ENCODE measurements at regions not wholly inside any gene's neighbourhood (a gene's known extent, or its start where the extent isn't known, plus 50 kb on each side); places are given as distances from the start of the nearest gene placed in this dataset.

GRCh38 chr2:154589514-154589913 is 109.0 kb upstream of the KCNJ3 start:
- ATAC-seq (no peak), DNase-seq (ENCODE audit: low read depth, low spot score) (no peak)
- H3K36me3 ChIP-seq (ENCODE audit: control insufficient read depth, insufficient read depth, low read length): no peaks in the 10 kb centered on the region
- no peaks in the 10 kb centered on the region for H3K27me3 ChIP-seq (ENCODE audit: control insufficient read depth, insufficient read depth, low read length)
- H3K4me1 ChIP-seq (ENCODE audit: control insufficient read depth, insufficient read depth, low read length): no peaks in the 10 kb centered on the region
- no peak overlapping the region for H3K27ac ChIP-seq (ENCODE audit: low read length)
- H3K4me3 ChIP-seq (ENCODE audit: low read depth in 2 of 2, low read length in 2 of 2): no peak overlapping the region
- TF ChIP-seq, protein P1, sequence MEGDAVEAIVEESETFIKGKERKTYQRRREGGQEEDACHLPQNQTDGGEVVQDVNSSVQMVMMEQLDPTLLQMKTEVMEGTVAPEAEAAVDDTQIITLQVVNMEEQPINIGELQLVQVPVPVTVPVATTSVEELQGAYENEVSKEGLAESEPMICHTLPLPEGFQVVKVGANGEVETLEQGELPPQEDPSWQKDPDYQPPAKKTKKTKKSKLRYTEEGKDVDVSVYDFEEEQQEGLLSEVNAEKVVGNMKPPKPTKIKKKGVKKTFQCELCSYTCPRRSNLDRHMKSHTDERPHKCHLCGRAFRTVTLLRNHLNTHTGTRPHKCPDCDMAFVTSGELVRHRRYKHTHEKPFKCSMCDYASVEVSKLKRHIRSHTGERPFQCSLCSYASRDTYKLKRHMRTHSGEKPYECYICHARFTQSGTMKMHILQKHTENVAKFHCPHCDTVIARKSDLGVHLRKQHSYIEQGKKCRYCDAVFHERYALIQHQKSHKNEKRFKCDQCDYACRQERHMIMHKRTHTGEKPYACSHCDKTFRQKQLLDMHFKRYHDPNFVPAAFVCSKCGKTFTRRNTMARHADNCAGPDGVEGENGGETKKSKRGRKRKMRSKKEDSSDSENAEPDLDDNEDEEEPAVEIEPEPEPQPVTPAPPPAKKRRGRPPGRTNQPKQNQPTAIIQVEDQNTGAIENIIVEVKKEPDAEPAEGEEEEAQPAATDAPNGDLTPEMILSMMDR (IDR thresholded peaks at IDR 0.05): no peak
- TF ChIP-seq POLR2AphosphoS5 (IDR thresholded peaks at IDR 0.05; ENCODE audit: low read depth, low read length): no peak
- no peak for TF ChIP-seq REST (IDR thresholded peaks at IDR 0.05; ENCODE audit: insufficient read depth in 1 of 2, low read depth in 2 of 2, low read length in 1 of 2)
- no peak for TF ChIP-seq SIN3A (IDR thresholded peaks at IDR 0.05; ENCODE audit: borderline replicate concordance, insufficient read depth, low read depth, low read length)
- no peak for TF ChIP-seq TCF7L2 (IDR thresholded peaks at IDR 0.05; ENCODE audit: low read depth, low read length)
- POLR2A ChIA-PET: no interaction called here
- no TSS peak for BruUV-seq (replicated peaks)
- CTCF ChIA-PET: no interaction called here
- intact Hi-C loops (cut with micrococcal nuclease; ENCODE audit: unreplicated experiment): no loop called here
- H3K9me3 ChIP-seq (ENCODE audit: control insufficient read depth, insufficient read depth, low read depth, low read length): no peaks in the 10 kb centered on the region
- in situ Hi-C loops (cut with HindIII; ENCODE audit: low pct_unique_long_range_greater_than_20kb, low sequenced_read_pairs): no loop called here

DNA sequence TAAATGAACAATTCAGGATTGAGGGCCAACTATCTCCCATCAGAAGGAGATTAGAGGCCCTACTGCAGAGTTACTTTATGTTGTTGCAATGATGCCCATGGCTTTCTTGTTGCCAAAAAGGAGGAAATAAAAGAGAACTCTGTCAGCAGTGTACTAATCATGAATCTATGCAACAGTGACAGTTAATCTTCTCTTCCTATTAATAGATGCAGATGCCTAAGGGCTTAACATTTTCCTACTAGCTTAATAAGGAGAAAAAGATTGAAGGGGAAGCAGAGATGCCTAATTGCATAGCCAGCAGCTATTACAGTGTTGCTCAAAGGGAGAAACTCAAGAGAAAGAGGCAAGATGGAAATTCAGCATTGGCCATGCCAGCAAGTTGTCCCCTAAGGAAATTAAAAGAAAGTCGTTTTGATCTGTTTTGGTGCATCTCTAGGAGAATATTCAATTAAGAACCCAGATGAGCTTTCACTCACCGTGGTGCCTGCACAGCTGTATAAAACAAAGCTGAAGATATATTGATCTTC is 107.1 kb upstream of the KCNJ3 start:
- H3K9me3 ChIP-seq (ENCODE audit: control insufficient read depth, insufficient read depth, low read depth, low read length): no peaks in the 10 kb centered on the region
- no peak overlapping the region for H3K4me3 ChIP-seq (ENCODE audit: low read depth in 2 of 2, low read length in 2 of 2)
- TF ChIP-seq SIN3A (IDR thresholded peaks at IDR 0.05; ENCODE audit: borderline replicate concordance, insufficient read depth, low read depth, low read length) (no peak), POLR2AphosphoS5 (IDR thresholded peaks at IDR 0.05; ENCODE audit: low read depth, low read length) (no peak), TCF7L2 (IDR thresholded peaks at IDR 0.05; ENCODE audit: low read depth, low read length) (no peak), REST (IDR thresholded peaks at IDR 0.05; ENCODE audit: insufficient read depth in 1 of 2, low read depth in 2 of 2, low read length in 1 of 2) (no peak)
- TF ChIP-seq, protein P1 (IDR thresholded peaks at IDR 0.05): no peak
- ATAC-seq (no peak), DNase-seq (ENCODE audit: low read depth, low spot score) (no peak)
- in situ Hi-C loops (cut with HindIII; ENCODE audit: low pct_unique_long_range_greater_than_20kb, low sequenced_read_pairs) (no loop called here), intact Hi-C loops (cut with micrococcal nuclease; ENCODE audit: unreplicated experiment) (no loop called here)
- no peaks in the 10 kb centered on the region for H3K27me3 ChIP-seq (ENCODE audit: control insufficient read depth, insufficient read depth, low read length)
- no peaks in the 10 kb centered on the region for H3K4me1 ChIP-seq (ENCODE audit: control insufficient read depth, insufficient read depth, low read length)
- no peak overlapping the region for H3K27ac ChIP-seq (ENCODE audit: low read length)
- CTCF ChIA-PET: no interaction called here
- POLR2A ChIA-PET: no interaction called here
- H3K36me3 ChIP-seq (ENCODE audit: control insufficient read depth, insufficient read depth, low read length): no peaks in the 10 kb centered on the region
- BruUV-seq (replicated peaks): no TSS peak

All from Panc1 (cell line).